ENCODE measurements at regions not wholly inside any gene's neighbourhood (a gene's known extent, or its start where the extent isn't known, plus 50 kb on each side); places are given as distances from the start of the nearest gene placed in this dataset.

DNA sequence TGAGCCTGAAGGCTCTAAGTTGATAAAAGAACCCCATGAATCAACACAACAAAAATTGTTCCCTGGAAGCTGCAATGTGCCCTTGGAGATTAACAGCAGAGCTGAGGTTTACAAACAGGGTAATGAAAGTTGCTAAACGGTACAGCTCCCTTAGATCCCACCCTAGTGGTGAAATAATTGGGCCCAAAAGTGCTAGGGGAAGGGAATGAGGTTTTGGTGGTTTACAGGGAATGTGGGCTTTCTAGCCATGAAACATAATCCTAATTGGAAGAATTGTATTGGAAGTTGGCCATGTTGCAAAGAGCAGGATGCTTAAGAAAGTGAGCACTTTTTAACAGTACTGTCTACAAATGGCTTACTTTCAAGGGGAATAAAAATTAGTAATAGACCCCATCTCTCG lies 180.2 kb upstream of the SMIM21 start:
- Histone ChIP-seq H3K36me3 (no peaks in the 10 kb centered on the region), H3K4me1 (no peaks in the 10 kb centered on the region), H3K27ac (no peak overlapping the region), H3K4me3 (no peak overlapping the region), H3K9me3 (peaks cover 0 to 4% of the 10 kb centered on the region in 2 donors), H3K27me3 (no peaks in the 10 kb centered on the region)
- intact Hi-C loops (cut with DNase I): no loop called here
- ATAC-seq: no peak
- DNase-seq: no peak
- no peak for TF ChIP-seq CTCF (IDR thresholded peaks at IDR 0.05)

- no peak for DNase-seq
- Histone ChIP-seq H3K27ac (no peak overlapping the region), H3K9me3 (peaks cover 0 to 47% of the 10 kb centered on the region in 2 donors), H3K27me3 (no peaks in the 10 kb centered on the region), H3K4me1 (no peaks in the 10 kb centered on the region), H3K36me3 (no peaks in the 10 kb centered on the region), H3K4me3 (no peak overlapping the region)
- ATAC-seq: no peak
- TF ChIP-seq CTCF (IDR thresholded peaks at IDR 0.05): no peak
- intact Hi-C loops (cut with DNase I): no loop called here
Measured at GRCh38 chr18:75592527-75592926, 165.0 kb upstream of the SMIM21 start.

GRCh38 chr18:75588412-75588811 lies 160.9 kb upstream of the SMIM21 start:
- no peaks in the 10 kb centered on the region for H3K27me3 ChIP-seq
- H3K27ac ChIP-seq: no peak overlapping the region
- no peaks in the 10 kb centered on the region for H3K4me1 ChIP-seq
- intact Hi-C loops (cut with DNase I): no loop called here
- H3K4me3 ChIP-seq: no peak overlapping the region
- no peaks in the 10 kb centered on the region for H3K36me3 ChIP-seq
- H3K9me3 ChIP-seq: peaks cover 0 to 36% of the 10 kb centered on the region in 2 donors
- ATAC-seq (no peak), DNase-seq (no peak)
- TF ChIP-seq CTCF (IDR thresholded peaks at IDR 0.05): no peak

GRCh38 chr18:75587131-75587530 lies 159.6 kb upstream of the SMIM21 start:
- ATAC-seq (no peak), DNase-seq (peak in 2 of 4 donors; percentile 22 to 30)
- Histone ChIP-seq H3K36me3 (no peaks in the 10 kb centered on the region), H3K4me3 (no peak overlapping the region), H3K27me3 (no peaks in the 10 kb centered on the region), H3K27ac (no peak overlapping the region), H3K9me3 (peaks cover 0 to 23% of the 10 kb centered on the region in 2 donors), H3K4me1 (no peaks in the 10 kb centered on the region)
- TF ChIP-seq CTCF (IDR thresholded peaks at IDR 0.05): no peak
- intact Hi-C loops (cut with DNase I): no loop called here

DNA sequence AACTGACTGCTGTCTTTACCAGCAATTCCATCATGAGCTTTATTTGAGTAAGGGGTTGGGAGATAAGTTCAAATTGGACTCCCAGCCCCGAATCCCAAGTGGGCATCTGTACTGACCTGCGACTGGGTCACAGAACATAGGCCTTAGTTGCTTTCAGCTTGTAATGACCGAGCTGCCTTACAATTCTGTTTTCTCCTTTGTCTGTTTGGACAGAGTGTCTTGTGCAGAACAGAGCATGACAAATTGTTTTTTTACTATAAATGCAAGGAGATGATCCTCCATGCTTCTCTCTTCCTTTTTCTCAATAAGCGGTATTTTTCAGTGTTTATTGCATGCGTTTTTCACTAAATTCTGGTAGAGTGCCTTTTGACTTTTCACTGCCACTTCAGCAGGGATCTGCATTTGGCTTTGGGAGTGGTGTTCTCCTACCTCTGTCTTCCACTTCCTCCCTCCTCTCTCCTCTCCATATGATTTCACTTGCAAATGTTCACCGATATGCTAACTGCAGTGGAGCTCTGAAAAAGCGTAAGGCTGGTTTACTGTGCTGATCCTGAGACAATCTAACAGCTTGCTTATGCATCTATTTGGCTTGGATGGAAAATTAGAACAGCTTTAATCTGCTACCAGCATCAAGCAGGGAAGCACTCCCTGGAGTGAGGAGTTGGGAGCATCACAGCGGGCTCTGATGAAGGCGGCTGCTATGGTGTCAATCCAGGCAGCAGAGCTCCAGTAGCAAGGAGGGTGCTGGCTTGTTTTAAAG lies 158.8 kb upstream of the SMIM21 start:
- TF ChIP-seq CTCF (IDR thresholded peaks at IDR 0.05): no peak
- ATAC-seq (no peak), DNase-seq (peak in 2 of 4 donors; percentile 20 to 29)
- intact Hi-C loops (cut with DNase I): no loop called here
- H3K9me3 ChIP-seq: peaks cover 0 to 15% of the 10 kb centered on the region in 2 donors
- no peak overlapping the region for H3K27ac ChIP-seq
- no peaks in the 10 kb centered on the region for H3K27me3 ChIP-seq
- H3K4me3 ChIP-seq: no peak overlapping the region
- H3K36me3 ChIP-seq: no peaks in the 10 kb centered on the region
- H3K4me1 ChIP-seq: no peaks in the 10 kb centered on the region
